ENCODE measurements at regions not wholly inside any gene's neighbourhood (a gene's known extent, or its start where the extent isn't known, plus 50 kb on each side); places are given as distances from the start of the nearest gene placed in this dataset.

DNA sequence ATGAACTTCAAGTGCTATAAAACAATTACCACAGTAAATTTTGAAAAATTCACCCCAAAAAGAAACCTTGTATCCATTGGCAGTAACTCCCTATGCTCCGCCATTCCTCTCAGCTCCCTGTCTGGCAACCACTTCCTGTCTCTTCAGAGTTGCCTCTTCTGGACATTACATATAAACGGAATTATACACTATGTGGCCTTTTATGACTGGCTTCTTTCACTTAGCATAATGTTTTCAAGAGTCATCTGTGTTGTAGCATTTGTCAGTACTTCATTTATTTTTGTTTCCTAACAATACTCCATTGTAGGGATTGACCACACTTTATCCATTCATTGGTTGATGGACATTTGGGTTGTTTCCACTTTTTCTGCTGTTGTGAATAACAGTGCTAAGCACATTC, 50.1 kb downstream of the CEP43 start:
- H3K4me1 ChIP-seq (ENCODE audit: low read depth, poor library complexity, severe bottlenecking), result no peaks in the 10 kb centered on the region
- TF ChIP-seq, protein P1, sequence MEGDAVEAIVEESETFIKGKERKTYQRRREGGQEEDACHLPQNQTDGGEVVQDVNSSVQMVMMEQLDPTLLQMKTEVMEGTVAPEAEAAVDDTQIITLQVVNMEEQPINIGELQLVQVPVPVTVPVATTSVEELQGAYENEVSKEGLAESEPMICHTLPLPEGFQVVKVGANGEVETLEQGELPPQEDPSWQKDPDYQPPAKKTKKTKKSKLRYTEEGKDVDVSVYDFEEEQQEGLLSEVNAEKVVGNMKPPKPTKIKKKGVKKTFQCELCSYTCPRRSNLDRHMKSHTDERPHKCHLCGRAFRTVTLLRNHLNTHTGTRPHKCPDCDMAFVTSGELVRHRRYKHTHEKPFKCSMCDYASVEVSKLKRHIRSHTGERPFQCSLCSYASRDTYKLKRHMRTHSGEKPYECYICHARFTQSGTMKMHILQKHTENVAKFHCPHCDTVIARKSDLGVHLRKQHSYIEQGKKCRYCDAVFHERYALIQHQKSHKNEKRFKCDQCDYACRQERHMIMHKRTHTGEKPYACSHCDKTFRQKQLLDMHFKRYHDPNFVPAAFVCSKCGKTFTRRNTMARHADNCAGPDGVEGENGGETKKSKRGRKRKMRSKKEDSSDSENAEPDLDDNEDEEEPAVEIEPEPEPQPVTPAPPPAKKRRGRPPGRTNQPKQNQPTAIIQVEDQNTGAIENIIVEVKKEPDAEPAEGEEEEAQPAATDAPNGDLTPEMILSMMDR (conservative IDR thresholded peaks at IDR 0.05; ENCODE audit: low read depth, low read length), result no peak
- no peak overlapping the region for H3K9ac ChIP-seq
- no peak overlapping the region for H3K27ac ChIP-seq
- no peaks in the 10 kb centered on the region for H4K20me1 ChIP-seq (ENCODE audit: insufficient read depth)
- no peak overlapping the region for H2AFZ ChIP-seq (ENCODE audit: low read depth)
- no peaks in the 10 kb centered on the region for H3K36me3 ChIP-seq (ENCODE audit: insufficient read depth)
- no peak overlapping the region for H3K4me3 ChIP-seq (IDR thresholded peaks at IDR 0.05; ENCODE audit: insufficient read depth, low read depth, low read length)
- H3K27me3 ChIP-seq (ENCODE audit: insufficient read depth, low read depth), result no peaks in the 10 kb centered on the region
- H3K79me2 ChIP-seq (ENCODE audit: insufficient read depth, low read depth), result no peaks in the 10 kb centered on the region
- H3K4me2 ChIP-seq, result no peak overlapping the region

DNA sequence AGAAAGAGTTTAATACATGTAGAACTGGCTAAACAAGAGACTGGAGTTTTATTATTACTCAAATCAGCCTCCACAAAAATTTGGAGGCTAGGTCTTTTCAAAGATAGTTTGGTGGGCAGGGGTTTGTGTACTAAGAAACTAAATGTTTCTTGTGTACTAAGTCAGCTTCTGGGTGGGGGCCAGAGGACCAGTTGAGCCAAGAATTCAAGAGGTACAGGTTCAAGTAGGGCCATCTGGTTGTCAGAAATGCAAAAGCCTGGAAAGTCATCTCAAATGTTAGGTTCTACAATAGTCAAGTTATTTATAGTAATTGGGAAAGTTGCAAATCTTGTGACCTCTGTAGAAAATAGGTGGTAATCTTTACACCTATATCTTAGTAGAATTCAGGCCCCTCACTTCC, 51.7 kb downstream of the CEP43 start:
- TF ChIP-seq, protein P1 (conservative IDR thresholded peaks at IDR 0.05; ENCODE audit: low read depth, low read length), result no peak
- Histone ChIP-seq H2AFZ (ENCODE audit: low read depth) (no peak overlapping the region), H3K4me3 (IDR thresholded peaks at IDR 0.05; ENCODE audit: insufficient read depth, low read depth, low read length) (no peak overlapping the region), H3K9ac (no peak overlapping the region), H3K27me3 (ENCODE audit: insufficient read depth, low read depth) (no peaks in the 10 kb centered on the region), H3K4me2 (no peak overlapping the region), H4K20me1 (ENCODE audit: insufficient read depth) (no peaks in the 10 kb centered on the region), H3K27ac (no peak overlapping the region), H3K4me1 (ENCODE audit: low read depth, poor library complexity, severe bottlenecking) (peaks cover 2% of the 10 kb centered on the region), H3K36me3 (ENCODE audit: insufficient read depth) (no peaks in the 10 kb centered on the region), H3K79me2 (ENCODE audit: insufficient read depth, low read depth) (no peaks in the 10 kb centered on the region)

DNA sequence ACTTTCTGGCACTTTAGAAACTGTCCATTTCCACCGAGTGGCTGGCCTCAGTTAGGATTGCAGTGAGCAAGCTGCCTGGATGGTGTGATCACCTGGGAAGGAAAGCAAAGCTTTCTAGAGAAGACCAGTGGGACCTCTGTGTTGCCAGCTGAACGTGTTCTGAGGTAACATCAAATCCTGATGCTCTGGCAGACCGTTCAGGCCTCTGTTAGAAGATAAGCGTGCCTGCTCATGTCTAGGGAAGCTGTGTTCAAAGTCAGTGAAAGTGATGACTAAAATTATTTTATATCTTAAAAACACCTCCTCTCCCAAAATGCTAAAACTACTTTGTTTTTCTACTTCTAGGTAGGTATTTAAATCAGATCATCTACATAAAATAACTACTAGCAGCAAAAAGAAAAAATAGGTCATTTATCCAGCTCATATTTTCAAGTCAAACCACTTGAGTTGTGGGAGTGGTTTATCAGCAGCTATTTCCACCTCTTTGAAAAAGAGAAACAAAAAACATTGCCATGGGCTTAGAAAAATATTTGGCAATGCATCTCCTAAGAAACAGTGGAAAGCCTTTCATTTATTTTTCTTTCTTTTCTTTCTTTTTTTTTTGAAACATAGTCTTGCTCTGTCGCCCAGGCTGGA, 54.8 kb downstream of the CEP43 start:
- no peaks in the 10 kb centered on the region for H3K36me3 ChIP-seq (ENCODE audit: insufficient read depth)
- H4K20me1 ChIP-seq (ENCODE audit: insufficient read depth), result no peaks in the 10 kb centered on the region
- no peak overlapping the region for H3K4me3 ChIP-seq (IDR thresholded peaks at IDR 0.05; ENCODE audit: insufficient read depth, low read depth, low read length)
- no peak overlapping the region for H3K27ac ChIP-seq
- H2AFZ ChIP-seq (ENCODE audit: low read depth), result no peak overlapping the region
- H3K4me1 ChIP-seq (ENCODE audit: low read depth, poor library complexity, severe bottlenecking), result peaks cover 10% of the 10 kb centered on the region
- H3K4me2 ChIP-seq, result no peak overlapping the region
- no peak overlapping the region for H3K9ac ChIP-seq
- TF ChIP-seq, protein P1 (conservative IDR thresholded peaks at IDR 0.05; ENCODE audit: low read depth, low read length), result no peak
- H3K27me3 ChIP-seq (ENCODE audit: insufficient read depth, low read depth), result no peaks in the 10 kb centered on the region
- no peaks in the 10 kb centered on the region for H3K79me2 ChIP-seq (ENCODE audit: insufficient read depth, low read depth)

DNA sequence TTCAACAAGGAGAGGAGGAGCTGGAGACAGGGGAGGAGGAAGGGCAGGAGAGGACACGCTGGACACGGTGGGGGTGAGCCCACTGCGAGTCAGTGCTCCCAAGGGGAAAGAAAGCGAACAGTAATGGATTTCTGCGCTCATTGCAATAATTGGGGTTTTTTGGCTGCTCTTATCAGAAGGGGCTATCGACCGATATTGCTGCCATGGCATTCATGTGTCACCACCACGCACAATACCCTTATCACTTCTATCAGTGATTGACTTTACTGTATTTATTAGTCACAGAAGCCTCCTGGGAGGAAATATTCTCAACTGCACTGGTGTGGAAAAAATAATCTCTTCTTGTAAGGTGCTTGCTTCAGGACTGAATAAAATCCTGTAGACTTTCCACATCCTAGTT, 55.8 kb downstream of the CEP43 start:
- Histone ChIP-seq H3K9ac (no peak overlapping the region), H3K79me2 (ENCODE audit: insufficient read depth, low read depth) (no peaks in the 10 kb centered on the region), H3K4me1 (ENCODE audit: low read depth, poor library complexity, severe bottlenecking) (peaks cover 10% of the 10 kb centered on the region), H3K36me3 (ENCODE audit: insufficient read depth) (no peaks in the 10 kb centered on the region), H3K27me3 (ENCODE audit: insufficient read depth, low read depth) (no peaks in the 10 kb centered on the region), H2AFZ (ENCODE audit: low read depth) (no peak overlapping the region), H3K27ac (no peak overlapping the region), H3K4me3 (IDR thresholded peaks at IDR 0.05; ENCODE audit: insufficient read depth, low read depth, low read length) (no peak overlapping the region), H4K20me1 (ENCODE audit: insufficient read depth) (no peaks in the 10 kb centered on the region), H3K4me2 (no peak overlapping the region)
- TF ChIP-seq, protein P1 (conservative IDR thresholded peaks at IDR 0.05; ENCODE audit: low read depth, low read length), result no peak

Measured in KMS-11 (cell line).